HG03280 (cell line): ENCODE measurements at regions not wholly inside any gene's neighbourhood (a gene's known extent, or its start where the extent isn't known, plus 50 kb on each side); places are given as distances from the start of the nearest gene placed in this dataset.

ENCODE experiments used
- ATAC-seq: cut with Tn5 transposase; IDR thresholded peaks from one replicate; pipeline ENCODE4 v1.9.1; 2021; ENCODE audit warnings: mild to moderate bottlenecking, moderate library complexity; ENCODE audit not compliant: unreplicated experiment

GRCh38 chr3:148601766-148602685 lies 95.7 kb upstream of the AGTR1 start:
- ATAC-seq = no peak

- no peak for ATAC-seq
Measured at GRCh38 chr3:148604270-148605085, 93.2 kb upstream of the AGTR1 start.

GRCh38 chr3:148605521-148605920 lies 92.2 kb upstream of the AGTR1 start:
- ATAC-seq = no peak

DNA sequence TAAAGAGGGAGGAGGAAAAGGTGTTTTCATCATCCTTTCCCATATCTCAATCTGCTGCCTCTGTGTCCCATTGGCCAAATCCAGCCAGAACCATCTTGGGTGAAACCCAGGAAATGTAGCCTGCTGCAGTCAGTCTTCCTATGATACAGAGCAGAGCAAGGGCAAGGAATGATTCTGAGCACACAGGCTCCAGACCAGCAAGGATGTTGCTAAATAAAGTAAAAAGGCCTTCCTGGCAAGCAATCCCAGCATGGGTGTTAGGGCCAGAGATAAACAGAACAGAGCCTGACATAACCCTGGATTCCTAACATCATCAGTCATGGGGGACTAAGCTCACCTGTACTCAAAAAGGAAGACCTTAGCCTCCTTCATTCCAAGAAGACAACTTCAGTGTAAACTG lies 90.7 kb upstream of the AGTR1 start:
- ATAC-seq = no peak

DNA sequence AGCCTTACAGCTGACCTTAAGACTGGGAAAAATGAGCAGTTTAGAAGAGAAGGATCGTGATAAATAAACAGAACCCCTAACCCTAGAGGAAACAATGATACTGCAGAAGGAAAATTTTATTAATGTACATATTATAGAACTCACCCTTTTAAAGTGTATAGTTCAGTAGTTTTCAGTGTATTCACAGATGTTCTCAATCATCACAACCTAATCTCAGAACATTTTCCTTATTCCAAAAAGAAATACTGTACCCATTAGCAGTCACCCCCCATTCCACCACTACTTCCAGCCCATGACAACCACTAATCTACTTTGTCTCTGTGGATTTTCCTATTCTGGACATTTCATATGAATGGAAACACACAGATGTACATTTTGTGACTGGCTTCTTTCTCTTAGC lies 90.2 kb upstream of the AGTR1 start:
- no peak for ATAC-seq

DNA sequence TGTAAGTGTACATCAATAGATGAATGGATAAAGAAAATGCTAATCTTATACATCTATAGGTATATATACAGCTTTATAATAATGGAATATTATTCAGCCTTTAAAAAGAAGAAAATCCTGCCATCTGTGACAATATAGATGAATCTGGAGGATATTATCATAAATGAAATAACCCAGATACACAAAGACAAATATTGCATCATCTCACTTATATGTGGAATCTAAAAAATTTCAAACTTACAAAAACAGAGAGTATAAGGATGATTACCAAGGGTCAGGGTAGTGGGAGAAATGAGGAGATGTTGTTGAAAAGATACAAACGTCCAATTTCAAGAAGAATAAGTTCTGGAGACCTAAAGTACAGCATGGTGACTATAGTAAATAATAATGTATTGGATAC lies 85.4 kb upstream of the AGTR1 start:
- no peak for ATAC-seq

DNA sequence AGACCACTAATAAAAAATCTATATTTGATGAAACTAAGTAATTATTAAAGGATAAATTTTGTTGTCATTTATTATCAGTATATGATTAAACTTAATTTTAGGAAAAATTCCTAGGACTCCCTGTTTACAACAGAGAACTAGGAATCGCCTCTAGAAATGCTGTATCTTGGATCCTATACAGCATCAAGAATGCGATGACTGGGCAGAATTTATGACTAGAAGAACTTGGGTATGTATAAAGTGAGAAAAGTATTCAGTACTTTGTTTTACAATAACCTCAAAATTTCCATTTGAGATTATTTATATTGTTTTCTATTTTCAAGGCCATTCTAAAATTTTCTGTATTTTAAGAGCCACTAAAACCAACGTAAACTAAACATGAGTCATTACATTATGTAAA lies 82.3 kb upstream of the AGTR1 start:
- no peak for ATAC-seq

DNA sequence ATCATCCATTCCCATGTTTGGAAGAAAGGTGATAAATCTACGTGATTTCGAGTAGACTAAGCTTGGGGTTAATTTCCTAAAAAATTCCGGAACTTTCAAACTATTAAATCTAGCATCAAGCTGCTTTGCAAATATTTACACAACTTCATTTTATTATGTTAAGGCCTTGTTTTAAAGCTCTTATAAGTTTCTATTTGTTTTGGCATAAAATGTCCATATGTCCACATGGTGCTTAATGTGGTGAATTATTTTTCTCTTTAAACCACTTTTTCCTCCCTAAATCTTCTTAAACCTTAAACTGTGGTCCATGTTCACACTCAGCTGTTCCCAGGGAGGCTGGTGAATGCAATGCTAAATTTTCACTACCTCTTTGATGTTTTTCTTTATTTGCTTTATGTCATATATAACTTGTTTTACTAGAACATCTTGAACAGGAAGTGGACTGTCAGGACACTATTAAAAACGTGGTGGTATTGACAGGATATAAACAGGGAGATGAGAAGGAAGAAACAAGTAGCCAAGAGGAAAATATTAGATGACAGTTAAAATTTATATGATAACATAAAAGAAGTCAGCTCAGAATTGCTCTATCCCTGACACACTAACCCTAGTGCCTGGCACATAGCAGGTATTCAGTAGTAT lies 72.5 kb upstream of the AGTR1 start:
- no peak for ATAC-seq

GRCh38 chr3:148625991-148626390 lies 71.7 kb upstream of the AGTR1 start:
- ATAC-seq = no peak

DNA sequence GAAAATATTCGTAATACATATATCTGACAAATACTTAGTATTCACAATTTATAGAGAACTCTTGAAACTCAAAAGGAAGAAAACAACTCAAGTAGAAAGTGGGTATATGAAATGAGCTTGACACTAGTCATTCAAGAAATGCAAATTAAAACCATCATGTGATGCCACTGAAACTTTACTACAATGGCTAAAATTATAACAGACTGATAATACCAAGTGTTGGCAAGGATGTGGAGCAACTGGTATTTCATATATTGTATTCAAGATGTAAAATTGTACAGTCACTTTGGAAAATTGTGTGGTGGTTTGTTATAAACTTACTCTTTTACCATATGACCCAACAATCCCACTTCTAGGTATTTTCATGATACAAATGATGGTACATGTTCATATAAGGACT lies 68.7 kb upstream of the AGTR1 start:
- ATAC-seq = no peak

- ATAC-seq = no peak
Measured at GRCh38 chr3:148631124-148631903, 66.4 kb upstream of the AGTR1 start.

DNA sequence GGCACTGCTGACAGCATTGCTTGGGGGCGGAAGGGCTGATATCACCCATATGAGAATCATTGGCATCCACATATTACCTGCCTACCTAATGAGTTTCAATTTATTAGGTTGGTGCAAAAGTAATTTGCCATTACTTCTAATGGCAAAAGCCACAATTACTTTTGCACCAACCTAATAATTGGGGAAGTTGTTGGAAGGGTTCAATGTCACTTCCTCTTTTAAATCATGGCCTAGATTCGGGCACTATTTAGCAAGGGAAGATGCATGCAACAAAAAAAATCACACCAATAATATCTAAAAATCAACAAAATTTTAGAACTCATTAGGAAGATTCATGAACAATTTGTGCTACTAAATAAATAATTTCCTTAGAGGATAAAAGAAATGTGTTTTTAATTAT lies 56.0 kb upstream of the AGTR1 start:
- no peak for ATAC-seq

DNA sequence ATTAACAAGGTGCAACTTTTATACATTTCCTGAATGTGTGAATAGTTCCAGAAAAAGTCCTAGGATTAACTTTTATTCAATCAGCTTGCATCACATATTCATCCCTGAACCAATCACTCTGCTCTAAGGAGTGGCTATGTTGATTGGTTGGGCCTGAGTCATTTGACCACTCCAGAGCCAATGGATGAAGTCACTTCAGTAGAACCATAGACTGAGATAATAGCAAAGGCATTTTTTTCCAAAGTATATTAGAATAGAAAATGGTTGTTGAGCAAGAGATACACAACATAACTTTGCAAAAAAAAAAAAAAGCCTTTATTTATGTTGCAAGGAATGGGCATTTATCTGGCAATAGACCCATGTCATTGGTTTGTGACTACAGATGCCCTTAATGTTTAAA lies 55.5 kb upstream of the AGTR1 start:
- ATAC-seq = no peak

- no peak for ATAC-seq
Measured at GRCh38 chr3:148642616-148643015, 55.1 kb upstream of the AGTR1 start.

DNA sequence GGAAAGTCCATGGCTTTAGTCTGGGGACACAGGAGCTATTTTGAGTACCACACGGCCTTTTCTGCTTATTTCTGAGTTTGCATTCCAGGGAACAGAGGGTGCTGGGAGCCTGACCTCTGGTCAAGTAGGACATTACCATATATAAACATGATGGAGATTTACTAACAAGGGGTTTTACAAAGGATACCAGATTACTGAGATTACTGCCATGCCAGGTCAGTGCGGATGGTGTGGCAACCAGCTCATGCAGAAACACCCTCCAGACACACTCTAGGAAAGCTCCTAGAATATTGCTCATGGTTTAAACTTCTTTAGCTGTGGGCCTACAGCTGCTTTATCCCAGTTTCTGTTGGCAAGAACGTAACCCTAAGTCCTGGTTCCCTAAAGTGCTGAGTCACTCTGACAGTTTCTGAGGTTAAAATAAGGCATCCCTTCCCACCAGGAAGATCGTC lies 54.3 kb upstream of the AGTR1 start:
- no peak for ATAC-seq

DNA sequence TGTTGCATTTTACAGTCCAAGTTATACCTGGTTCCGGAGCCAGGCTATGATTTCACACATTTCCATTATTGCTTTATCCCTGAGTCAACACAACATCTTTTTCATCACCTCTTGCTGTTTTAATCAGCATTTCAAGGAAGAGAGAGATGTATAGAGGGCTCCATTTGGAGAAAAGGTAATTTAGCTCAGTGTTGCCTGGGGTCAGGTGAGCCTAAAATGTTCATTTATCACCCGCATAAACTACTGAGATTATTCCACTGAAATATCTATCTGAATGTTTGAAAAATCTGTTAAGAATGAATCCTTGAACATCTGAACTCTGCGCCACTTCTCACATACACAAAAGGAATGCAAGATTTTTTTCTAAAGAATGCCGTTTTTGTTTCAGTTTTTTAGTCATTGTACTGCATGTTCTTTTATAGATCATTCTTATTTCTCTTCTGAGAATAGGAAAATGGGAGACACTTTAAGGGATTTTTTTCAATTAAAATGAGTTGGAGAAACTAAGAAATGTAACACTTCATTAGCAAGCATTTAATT lies 51.5 kb upstream of the AGTR1 start:
- no peak for ATAC-seq
